Fibroblast of the aortic adventitia (primary cell): ENCODE measurements at regions not wholly inside any gene's neighbourhood (a gene's known extent, or its start where the extent isn't known, plus 50 kb on each side); places are given as distances from the start of the nearest gene placed in this dataset.

Source experiments
- DNase-seq: peaks from one replicate; pipeline ENCODE4 v3.0.0-alpha.2; 2010; ENCODE audit warnings: low read depth
- H3K4me3 ChIP-seq: 2 replicates; pipeline ENCODE4 v1.5.1; 2011; ENCODE audit warnings: low read depth, mild to moderate bottlenecking, control low read depth, low read length, moderate library complexity
- CTCF ChIP-seq: IDR thresholded peaks from 2 replicates; pipeline ENCODE4 v1.5.1; 2011; ENCODE audit warnings: mild to moderate bottlenecking, low read length, control low read depth, inconsistent platforms; ENCODE audit not compliant: insufficient read depth

GRCh38 chr3:157618886-157619285, 115.7 kb upstream of the VEPH1 start:
- no peak for TF ChIP-seq CTCF
- no peak overlapping the region for H3K4me3 ChIP-seq
- DNase-seq = no peak

GRCh38 chr3:157618075-157618760, 115.0 kb upstream of the VEPH1 start:
- peak; percentile 85 for DNase-seq
- no peak overlapping the region for H3K4me3 ChIP-seq
- peak; percentile 49 for TF ChIP-seq CTCF

GRCh38 chr3:157614896-157615295, 111.7 kb upstream of the VEPH1 start:
- H3K4me3 ChIP-seq = no peak overlapping the region
- no peak for TF ChIP-seq CTCF

GRCh38 chr3:157611536-157612076, 108.4 kb upstream of the VEPH1 start:
- H3K4me3 ChIP-seq = no peak overlapping the region
- no peak for TF ChIP-seq CTCF
- DNase-seq = no peak

More at GRCh38 chr3:157614896-157615295, 111.7 kb upstream of the VEPH1 start:
- DNase-seq = no peak

- H3K4me3 ChIP-seq = no peak overlapping the region
- no peak for DNase-seq
- TF ChIP-seq CTCF = no peak
These were observed 107.8 kb upstream of the VEPH1 start for GRCh38 chr3:157610876-157611535.

GRCh38 chr3:157607826-157608405, 104.7 kb upstream of the VEPH1 start:
- no peak for TF ChIP-seq CTCF
- H3K4me3 ChIP-seq = no peak overlapping the region
- no peak for DNase-seq
